ENCODE measurements at regions not wholly inside any gene's neighbourhood (a gene's known extent, or its start where the extent isn't known, plus 50 kb on each side); places are given as distances from the start of the nearest gene placed in this dataset.
"Not testable (repeated sequence)": the region's sequence is repeated elsewhere in the genome, so short reads cannot be mapped to it uniquely, and the experiment has no call there.

DNA sequence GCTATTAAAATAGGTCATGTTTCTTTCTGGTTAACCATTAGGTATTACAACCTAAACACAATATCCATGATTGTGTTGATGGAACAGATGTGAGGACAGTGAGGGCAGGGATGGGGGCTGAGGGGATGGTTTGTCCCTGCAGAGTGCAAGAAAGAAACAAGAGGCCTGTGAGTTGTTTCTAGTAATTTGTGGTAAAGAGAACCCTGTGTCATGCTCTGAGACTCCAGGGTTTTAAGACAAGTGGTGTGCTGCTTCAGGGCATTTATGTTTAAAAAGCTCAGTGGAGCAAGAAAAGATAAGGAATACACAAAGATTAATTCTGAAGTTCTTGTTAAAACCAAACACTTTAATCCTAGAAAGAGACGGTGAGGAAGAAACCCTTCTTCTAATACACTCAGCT, 656.5 kb downstream of the TLE1 start:
- H3K27me3 ChIP-seq (ENCODE audit: control insufficient read depth in 3 of 3, insufficient read depth in 3 of 3, low read length in 3 of 3), result peaks cover 0 to 3% (median 0%) of the 10 kb centered on the region in 3 donors
- no peaks in the 10 kb centered on the region for H3K4me1 ChIP-seq (ENCODE audit: control insufficient read depth in 3 of 3, insufficient read depth in 3 of 3, low read length in 3 of 3)
- H3K27ac ChIP-seq (ENCODE audit: low read depth, low read length), result no peak overlapping the region
- H3K9ac ChIP-seq (ENCODE audit: low read depth in 1 of 3, low read length in 3 of 3), result no peak overlapping the region
- no peaks in the 10 kb centered on the region for H3K36me3 ChIP-seq (ENCODE audit: control insufficient read depth in 3 of 3, insufficient read depth in 3 of 3, low read length in 3 of 3)
- H3K9me3 ChIP-seq (ENCODE audit: control insufficient read depth in 3 of 3, low read length in 3 of 3), result no peaks in the 10 kb centered on the region
- no peak overlapping the region for H3K4me3 ChIP-seq (ENCODE audit: low read length in 3 of 3)

DNA sequence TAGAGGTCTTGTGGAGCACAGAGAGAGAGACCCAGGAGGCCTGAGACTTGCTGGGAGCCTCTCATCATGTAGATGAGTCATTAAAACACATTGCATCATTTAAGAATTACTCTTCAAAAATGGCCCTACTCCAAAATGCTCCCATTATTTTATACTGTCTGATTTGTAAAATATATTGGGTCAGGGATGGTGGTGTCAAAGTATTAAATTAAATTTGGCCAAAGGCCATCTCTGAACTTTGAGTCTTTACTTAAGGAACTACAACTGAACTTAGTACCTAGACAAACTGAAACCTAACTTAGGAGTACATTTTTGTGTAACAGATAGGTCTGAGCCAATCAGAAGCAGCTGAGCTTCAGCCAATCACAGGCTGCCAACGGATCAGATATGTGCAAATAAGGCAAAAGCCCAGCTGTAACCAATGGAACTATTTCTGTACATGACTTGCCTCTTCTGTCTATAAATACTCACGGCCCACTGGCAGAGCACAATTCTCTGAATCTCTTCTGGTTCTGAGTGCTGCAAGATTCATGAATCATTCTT, 657.2 kb downstream of the TLE1 start:
- Histone ChIP-seq H3K27ac (ENCODE audit: low read depth, low read length) (no peak overlapping the region), H3K4me1 (ENCODE audit: control insufficient read depth in 3 of 3, insufficient read depth in 3 of 3, low read length in 3 of 3) (no peaks in the 10 kb centered on the region), H3K27me3 (ENCODE audit: control insufficient read depth in 3 of 3, insufficient read depth in 3 of 3, low read length in 3 of 3) (peaks cover 0 to 3% (median 0%) of the 10 kb centered on the region in 3 donors), H3K36me3 (ENCODE audit: control insufficient read depth in 3 of 3, insufficient read depth in 3 of 3, low read length in 3 of 3) (no peaks in the 10 kb centered on the region), H3K4me3 (ENCODE audit: low read length in 3 of 3) (no peak overlapping the region), H3K9ac (ENCODE audit: low read depth in 1 of 3, low read length in 3 of 3) (no peak overlapping the region), H3K9me3 (ENCODE audit: control insufficient read depth in 3 of 3, low read length in 3 of 3) (no peaks in the 10 kb centered on the region)

DNA sequence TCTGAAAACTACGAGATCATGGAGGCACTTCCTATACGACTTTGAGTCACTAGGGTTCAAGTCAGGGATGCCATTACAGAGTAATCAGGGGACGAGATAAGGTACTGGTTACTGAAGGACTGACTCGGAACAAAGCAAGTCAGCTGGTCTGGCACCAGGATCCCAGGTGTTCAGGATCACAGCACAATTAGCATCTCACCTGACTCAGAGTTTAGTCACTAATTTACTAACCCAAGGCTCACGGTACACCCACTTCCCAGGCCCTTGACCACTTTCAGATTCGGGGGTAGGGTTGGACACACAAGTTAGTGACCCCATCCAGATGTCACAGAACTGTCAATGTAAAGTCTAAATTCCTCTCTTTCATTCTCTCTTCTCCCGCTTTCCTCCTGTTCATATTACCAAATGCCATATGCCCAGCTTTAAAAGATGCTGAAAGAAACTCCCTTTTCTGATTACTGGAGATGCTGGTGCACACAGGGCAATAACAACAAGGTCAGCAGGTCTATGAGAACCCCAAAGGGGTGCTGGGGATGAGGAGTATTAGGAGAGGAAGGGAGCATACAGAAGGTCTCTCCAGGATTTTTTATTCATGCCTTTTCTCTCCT, 657.8 kb downstream of the TLE1 start:
- H3K4me1 ChIP-seq (ENCODE audit: control insufficient read depth in 3 of 3, insufficient read depth in 3 of 3, low read length in 3 of 3), result no peaks in the 10 kb centered on the region
- no peak overlapping the region for H3K27ac ChIP-seq (ENCODE audit: low read depth, low read length)
- H3K9me3 ChIP-seq (ENCODE audit: control insufficient read depth in 3 of 3, low read length in 3 of 3), result no peaks in the 10 kb centered on the region
- H3K4me3 ChIP-seq (ENCODE audit: low read length in 3 of 3), result no peak overlapping the region
- H3K9ac ChIP-seq (ENCODE audit: low read depth in 1 of 3, low read length in 3 of 3), result no peak overlapping the region
- no peaks in the 10 kb centered on the region for H3K36me3 ChIP-seq (ENCODE audit: control insufficient read depth in 3 of 3, insufficient read depth in 3 of 3, low read length in 3 of 3)
- H3K27me3 ChIP-seq (ENCODE audit: control insufficient read depth in 3 of 3, insufficient read depth in 3 of 3, low read length in 3 of 3), result peaks cover 0 to 3% (median 0%) of the 10 kb centered on the region in 3 donors

DNA sequence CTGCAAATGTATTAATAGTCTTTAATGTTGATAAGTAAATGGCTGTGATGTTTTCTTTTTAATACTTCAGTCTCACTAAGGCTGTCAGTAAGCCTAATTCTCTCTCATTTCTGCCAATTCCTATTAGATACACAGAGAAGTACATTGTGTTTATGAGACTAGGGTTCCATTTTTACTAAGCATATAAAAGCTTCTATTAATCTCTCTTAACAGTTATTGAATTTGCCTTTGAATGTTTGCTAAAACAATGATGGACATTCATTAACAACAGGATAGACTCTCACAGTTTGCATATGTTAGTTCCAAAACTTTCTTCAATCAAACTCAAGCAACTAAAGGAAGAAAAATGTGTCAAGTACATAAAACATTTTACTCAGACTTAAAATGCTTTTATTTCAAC, 659.3 kb downstream of the TLE1 start:
- H3K27me3 ChIP-seq (ENCODE audit: control insufficient read depth in 3 of 3, insufficient read depth in 3 of 3, low read length in 3 of 3), result no peaks in the 10 kb centered on the region
- H3K27ac ChIP-seq (ENCODE audit: low read depth, low read length), result no peak overlapping the region
- H3K9me3 ChIP-seq (ENCODE audit: control insufficient read depth in 3 of 3, low read length in 3 of 3), result no peaks in the 10 kb centered on the region
- no peaks in the 10 kb centered on the region for H3K36me3 ChIP-seq (ENCODE audit: control insufficient read depth in 3 of 3, insufficient read depth in 3 of 3, low read length in 3 of 3)
- no peak overlapping the region for H3K9ac ChIP-seq (ENCODE audit: low read depth in 1 of 3, low read length in 3 of 3)
- H3K4me3 ChIP-seq (ENCODE audit: low read length in 3 of 3), result no peak overlapping the region
- no peaks in the 10 kb centered on the region for H3K4me1 ChIP-seq (ENCODE audit: control insufficient read depth in 3 of 3, insufficient read depth in 3 of 3, low read length in 3 of 3)

DNA sequence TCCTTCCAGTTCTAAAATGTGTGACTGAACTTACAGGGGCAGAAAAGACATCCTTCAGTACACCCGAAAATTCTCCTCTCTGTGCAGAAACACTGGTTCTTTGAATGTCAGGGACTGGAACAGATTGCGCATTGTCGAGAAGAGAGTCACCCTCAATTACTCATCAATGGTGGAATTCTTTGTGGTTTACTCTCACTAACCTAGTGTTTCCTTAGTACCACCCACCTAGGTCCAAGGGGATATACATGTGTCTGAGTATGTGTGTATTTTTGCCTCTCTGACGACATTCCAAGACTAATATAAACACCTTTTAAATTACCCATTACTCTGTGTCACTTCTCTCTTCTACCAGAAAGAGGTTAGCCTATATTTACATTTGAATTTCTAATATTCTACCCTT, 660.8 kb downstream of the TLE1 start:
- no peaks in the 10 kb centered on the region for H3K36me3 ChIP-seq (ENCODE audit: control insufficient read depth in 3 of 3, insufficient read depth in 3 of 3, low read length in 3 of 3)
- H3K4me1 ChIP-seq (ENCODE audit: control insufficient read depth in 3 of 3, insufficient read depth in 3 of 3, low read length in 3 of 3), result no peaks in the 10 kb centered on the region
- no peak overlapping the region for H3K27ac ChIP-seq (ENCODE audit: low read depth, low read length)
- H3K9ac ChIP-seq (ENCODE audit: low read depth in 1 of 3, low read length in 3 of 3), result no peak overlapping the region
- no peaks in the 10 kb centered on the region for H3K9me3 ChIP-seq (ENCODE audit: control insufficient read depth in 3 of 3, low read length in 3 of 3)
- no peaks in the 10 kb centered on the region for H3K27me3 ChIP-seq (ENCODE audit: control insufficient read depth in 3 of 3, insufficient read depth in 3 of 3, low read length in 3 of 3)
- H3K4me3 ChIP-seq (ENCODE audit: low read length in 3 of 3), result no peak overlapping the region

DNA sequence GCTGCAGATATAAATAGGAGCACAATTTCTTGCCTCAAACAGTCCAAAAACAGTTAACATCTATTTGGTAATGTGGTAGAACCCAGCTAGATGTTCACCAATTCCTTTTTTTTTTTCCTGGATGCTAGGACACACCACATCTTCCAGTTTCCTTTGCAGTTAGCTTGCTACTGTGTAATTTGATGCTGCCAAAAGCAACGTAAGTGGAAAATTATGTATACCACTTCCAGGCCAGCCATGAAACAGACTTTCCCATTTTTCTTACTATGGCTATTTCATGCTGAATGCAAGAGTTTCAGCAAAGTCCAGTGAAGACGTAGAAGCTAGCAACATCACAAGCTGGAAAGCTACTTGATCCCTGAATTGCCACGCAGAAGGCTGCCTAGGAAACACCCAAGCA, 667.2 kb downstream of the TLE1 start:
- H3K9ac ChIP-seq (ENCODE audit: low read depth in 1 of 3, low read length in 3 of 3), result no peak overlapping the region
- no peak overlapping the region for H3K4me3 ChIP-seq (ENCODE audit: low read length in 3 of 3)
- H3K27me3 ChIP-seq (ENCODE audit: control insufficient read depth in 3 of 3, insufficient read depth in 3 of 3, low read length in 3 of 3), result no peaks in the 10 kb centered on the region
- H3K36me3 ChIP-seq (ENCODE audit: control insufficient read depth in 3 of 3, insufficient read depth in 3 of 3, low read length in 3 of 3), result no peaks in the 10 kb centered on the region
- H3K27ac ChIP-seq (ENCODE audit: low read depth, low read length), result no peak overlapping the region
- no peaks in the 10 kb centered on the region for H3K9me3 ChIP-seq (ENCODE audit: control insufficient read depth in 3 of 3, low read length in 3 of 3)
- no peaks in the 10 kb centered on the region for H3K4me1 ChIP-seq (ENCODE audit: control insufficient read depth in 3 of 3, insufficient read depth in 3 of 3, low read length in 3 of 3)

DNA sequence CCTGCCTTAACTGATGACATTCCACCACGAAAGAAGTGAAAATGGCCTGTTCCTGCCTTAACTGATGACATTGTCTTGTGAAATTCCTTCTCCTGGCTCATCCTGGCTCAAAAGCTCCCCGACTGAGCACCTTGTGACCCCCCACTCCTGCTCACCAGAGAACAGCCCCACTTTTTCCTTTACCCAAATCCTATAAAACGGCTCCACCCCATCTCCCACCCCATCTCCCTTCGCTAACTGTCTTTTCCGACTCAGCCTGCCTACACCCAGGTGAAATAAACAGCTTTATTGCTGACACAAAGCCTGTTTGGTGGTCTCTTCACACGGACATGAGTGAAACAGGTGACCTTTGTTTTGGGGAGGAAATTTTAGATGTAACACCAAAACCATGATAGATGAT, 674.4 kb downstream of the TLE1 start:
- H3K9ac ChIP-seq (ENCODE audit: low read depth in 1 of 3, low read length in 3 of 3); H3K27ac ChIP-seq (ENCODE audit: low read depth, low read length); H3K27me3 ChIP-seq (ENCODE audit: control insufficient read depth in 3 of 3, insufficient read depth in 3 of 3, low read length in 3 of 3); H3K9me3 ChIP-seq (ENCODE audit: control insufficient read depth in 3 of 3, low read length in 3 of 3); H3K36me3 ChIP-seq (ENCODE audit: control insufficient read depth in 3 of 3, insufficient read depth in 3 of 3, low read length in 3 of 3); H3K4me1 ChIP-seq (ENCODE audit: control insufficient read depth in 3 of 3, insufficient read depth in 3 of 3, low read length in 3 of 3); H3K4me3 ChIP-seq (ENCODE audit: low read length in 3 of 3): not testable (repeated sequence)

DNA sequence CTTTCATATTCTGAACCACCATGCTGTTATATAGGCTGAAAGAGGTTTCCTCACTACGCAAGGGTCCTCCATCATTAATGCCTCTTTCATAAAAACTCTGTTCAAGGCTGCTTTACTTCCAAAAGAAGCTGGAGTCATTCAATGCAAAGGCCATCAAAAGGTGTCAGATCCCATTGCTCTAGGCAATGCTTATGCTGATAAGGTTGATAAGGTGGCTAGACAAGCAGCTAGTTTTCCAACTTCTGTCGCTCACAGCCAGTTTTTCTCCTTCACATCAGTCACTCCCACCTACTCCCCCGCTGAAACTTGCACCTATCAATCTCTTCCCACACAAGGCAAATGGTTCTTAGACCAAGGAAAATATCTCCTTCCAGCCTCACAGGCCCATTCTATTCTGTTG, 676.2 kb downstream of the TLE1 start:
- H3K9me3 ChIP-seq (ENCODE audit: control insufficient read depth in 3 of 3, low read length in 3 of 3); H3K4me3 ChIP-seq (ENCODE audit: low read length in 3 of 3); H3K36me3 ChIP-seq (ENCODE audit: control insufficient read depth in 3 of 3, insufficient read depth in 3 of 3, low read length in 3 of 3); H3K27ac ChIP-seq (ENCODE audit: low read depth, low read length); H3K4me1 ChIP-seq (ENCODE audit: control insufficient read depth in 3 of 3, insufficient read depth in 3 of 3, low read length in 3 of 3); H3K9ac ChIP-seq (ENCODE audit: low read depth in 1 of 3, low read length in 3 of 3); H3K27me3 ChIP-seq (ENCODE audit: control insufficient read depth in 3 of 3, insufficient read depth in 3 of 3, low read length in 3 of 3): not testable (repeated sequence)

DNA sequence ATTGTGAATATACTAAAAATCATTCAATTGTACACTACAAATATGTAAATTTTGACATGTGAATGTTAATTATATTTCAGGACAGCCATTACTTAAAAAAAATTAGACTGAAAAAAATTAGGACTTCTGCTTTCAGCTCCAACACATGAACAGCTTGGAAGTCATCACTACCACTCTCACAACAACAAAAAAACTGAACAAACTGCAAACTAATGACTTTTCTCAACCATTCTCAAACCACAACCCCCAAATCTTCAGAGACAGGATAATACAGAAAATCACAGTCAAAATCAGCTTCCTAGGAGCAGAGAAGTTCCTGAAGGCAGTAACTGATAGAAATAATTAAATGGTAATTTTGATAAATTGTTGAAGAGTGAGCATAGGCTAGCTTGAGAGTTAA, 686.4 kb downstream of the TLE1 start:
- Histone ChIP-seq H3K9me3 (ENCODE audit: control insufficient read depth in 3 of 3, low read length in 3 of 3) (no peaks in the 10 kb centered on the region), H3K9ac (ENCODE audit: low read depth in 1 of 3, low read length in 3 of 3) (no peak overlapping the region), H3K4me3 (ENCODE audit: low read length in 3 of 3) (no peak overlapping the region), H3K27ac (ENCODE audit: low read depth, low read length) (no peak overlapping the region), H3K27me3 (ENCODE audit: control insufficient read depth in 3 of 3, insufficient read depth in 3 of 3, low read length in 3 of 3) (no peaks in the 10 kb centered on the region), H3K36me3 (ENCODE audit: control insufficient read depth in 3 of 3, insufficient read depth in 3 of 3, low read length in 3 of 3) (no peaks in the 10 kb centered on the region), H3K4me1 (ENCODE audit: control insufficient read depth in 3 of 3, insufficient read depth in 3 of 3, low read length in 3 of 3) (no peaks in the 10 kb centered on the region)

DNA sequence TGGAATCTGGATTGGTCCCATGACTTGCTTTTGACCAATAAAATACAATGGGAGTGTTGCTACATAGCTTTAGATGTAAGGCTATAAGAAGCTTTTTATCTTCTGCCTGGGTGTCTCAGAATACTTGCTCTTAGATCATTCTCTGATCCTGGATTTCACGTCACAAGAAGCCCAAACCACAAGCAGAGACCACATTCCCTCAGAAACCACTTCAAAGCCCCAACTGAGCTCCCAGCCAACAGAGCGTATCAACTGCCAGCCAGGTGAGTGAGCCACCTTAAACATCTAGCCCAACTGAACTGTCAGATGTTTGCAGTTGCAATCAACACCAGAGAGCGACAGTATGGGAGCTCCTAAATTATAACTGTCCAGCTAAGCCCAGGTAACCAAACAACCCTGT, 687.1 kb downstream of the TLE1 start:
- H3K9me3 ChIP-seq (ENCODE audit: control insufficient read depth in 3 of 3, low read length in 3 of 3), result no peaks in the 10 kb centered on the region
- no peaks in the 10 kb centered on the region for H3K27me3 ChIP-seq (ENCODE audit: control insufficient read depth in 3 of 3, insufficient read depth in 3 of 3, low read length in 3 of 3)
- H3K27ac ChIP-seq (ENCODE audit: low read depth, low read length), result no peak overlapping the region
- no peaks in the 10 kb centered on the region for H3K4me1 ChIP-seq (ENCODE audit: control insufficient read depth in 3 of 3, insufficient read depth in 3 of 3, low read length in 3 of 3)
- H3K36me3 ChIP-seq (ENCODE audit: control insufficient read depth in 3 of 3, insufficient read depth in 3 of 3, low read length in 3 of 3), result no peaks in the 10 kb centered on the region
- no peak overlapping the region for H3K4me3 ChIP-seq (ENCODE audit: low read length in 3 of 3)
- H3K9ac ChIP-seq (ENCODE audit: low read depth in 1 of 3, low read length in 3 of 3), result no peak overlapping the region
